ENCODE measurements at regions not wholly inside any gene's neighbourhood (a gene's known extent, or its start where the extent isn't known, plus 50 kb on each side); places are given as distances from the start of the nearest gene placed in this dataset.

DNA sequence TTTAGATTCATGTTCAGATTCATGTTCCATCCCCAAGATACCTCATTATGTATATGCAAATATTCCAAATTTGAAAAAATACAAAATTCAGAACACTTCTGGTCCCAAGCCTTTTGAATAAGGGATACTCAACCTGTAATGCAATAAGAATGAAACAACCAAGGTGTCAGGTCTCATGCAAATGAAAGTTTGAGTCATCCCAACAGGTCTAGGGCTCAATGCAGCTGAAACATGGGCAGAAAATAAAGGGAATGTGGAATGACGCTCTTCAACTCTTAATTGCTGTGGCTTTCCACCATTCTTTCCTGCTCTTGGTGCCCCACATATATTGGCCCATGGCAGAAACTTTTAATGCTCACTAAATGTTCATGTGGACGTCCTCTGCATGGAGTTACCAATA, 107.3 kb upstream of the DAPK1 start:
- Histone ChIP-seq H3K79me1 (ENCODE audit: low read length) (no peaks in the 10 kb centered on the region), H3K4me3 (ENCODE audit: low read depth, low read length) (no peak overlapping the region), H3K14ac (ENCODE audit: low read length) (no peak overlapping the region), H3K4me2 (ENCODE audit: low read length) (no peak overlapping the region), H2BK120ac (ENCODE audit: insufficient read depth, low read length, poor library complexity) (no peak overlapping the region), H3K27me3 (ENCODE audit: insufficient read depth, low read length) (no peaks in the 10 kb centered on the region), H4K8ac (ENCODE audit: low read depth, low read length) (no peak overlapping the region), H3K79me2 (ENCODE audit: control insufficient read depth, insufficient read depth, low read length, poor library complexity) (no peaks in the 10 kb centered on the region), H3K18ac (ENCODE audit: low read length) (no peak overlapping the region), H3K4me1 (ENCODE audit: control insufficient read depth in 1 of 2, insufficient read depth in 2 of 2, low read length in 2 of 2) (peaks cover 0 to 3% of the 10 kb centered on the region in 2 experiments), H3K9me3 (ENCODE audit: insufficient read depth, low read depth, low read length) (no peaks in the 10 kb centered on the region), H3K4ac (ENCODE audit: low read depth, low read length) (no peak overlapping the region), H2BK12ac (ENCODE audit: low read length) (no peak overlapping the region), H4K91ac (ENCODE audit: low read depth, low read length) (no peak overlapping the region), H3K27ac (ENCODE audit: low read depth, low read length) (no peak overlapping the region), H3K9ac (ENCODE audit: low read length) (no peak overlapping the region), H4K12ac (ENCODE audit: low read depth, low read length) (no peak overlapping the region), H2BK5ac (ENCODE audit: low read depth, low read length, poor library complexity) (no peak overlapping the region), H3K23ac (ENCODE audit: low read length) (no peak overlapping the region), H2AK5ac (ENCODE audit: low read length) (no peak overlapping the region), H3K36me3 (ENCODE audit: control insufficient read depth in 1 of 2, insufficient read depth in 2 of 2, low read length in 2 of 2) (no peaks in the 10 kb centered on the region), H2AFZ (ENCODE audit: insufficient read depth, low read length, poor library complexity) (no peak overlapping the region)
- peak; percentile 52 to 83 for DNase-seq
- no CpG with 5 or more reads among the region's 2 CpGs for WGBS (ENCODE audit: extremely low coverage, insufficient coverage, insufficient read length)

DNA sequence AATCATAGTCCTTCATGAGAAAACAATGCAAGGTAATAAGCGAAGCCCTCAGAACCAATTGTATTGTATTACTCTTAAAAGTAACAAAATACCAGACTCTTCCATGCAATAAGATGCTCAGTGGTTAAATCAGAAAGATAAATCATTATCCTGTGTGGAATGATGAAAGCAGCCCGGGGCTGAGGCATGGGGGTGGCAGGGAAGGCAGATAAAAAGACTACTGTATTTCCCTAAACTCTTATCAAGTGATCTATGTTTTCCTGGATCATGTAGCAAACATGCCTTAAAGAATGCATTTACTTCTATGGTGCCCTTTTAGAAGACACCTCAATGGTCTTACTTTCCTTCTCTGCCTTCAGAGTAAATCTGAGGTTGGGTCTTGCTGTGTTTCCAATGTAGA, 105.6 kb upstream of the DAPK1 start:
- Histone ChIP-seq H3K14ac (ENCODE audit: low read length) (no peak overlapping the region), H3K9me3 (ENCODE audit: insufficient read depth, low read depth, low read length) (no peaks in the 10 kb centered on the region), H4K8ac (ENCODE audit: low read depth, low read length) (no peak overlapping the region), H3K79me2 (ENCODE audit: control insufficient read depth, insufficient read depth, low read length, poor library complexity) (no peaks in the 10 kb centered on the region), H2AFZ (ENCODE audit: insufficient read depth, low read length, poor library complexity) (no peak overlapping the region), H3K27ac (ENCODE audit: low read depth, low read length) (no peak overlapping the region), H2BK5ac (ENCODE audit: low read depth, low read length, poor library complexity) (no peak overlapping the region), H3K79me1 (ENCODE audit: low read length) (no peaks in the 10 kb centered on the region), H3K27me3 (ENCODE audit: insufficient read depth, low read length) (no peaks in the 10 kb centered on the region), H4K91ac (ENCODE audit: low read depth, low read length) (no peak overlapping the region), H2AK5ac (ENCODE audit: low read length) (no peak overlapping the region), H4K12ac (ENCODE audit: low read depth, low read length) (no peak overlapping the region), H3K9ac (ENCODE audit: low read length) (no peak overlapping the region), H3K4ac (ENCODE audit: low read depth, low read length) (no peak overlapping the region), H2BK120ac (ENCODE audit: insufficient read depth, low read length, poor library complexity) (no peak overlapping the region), H3K4me1 (ENCODE audit: control insufficient read depth in 1 of 2, insufficient read depth in 2 of 2, low read length in 2 of 2) (peaks cover 0 to 3% of the 10 kb centered on the region in 2 experiments), H3K4me2 (ENCODE audit: low read length) (no peak overlapping the region), H2BK12ac (ENCODE audit: low read length) (no peak overlapping the region), H3K18ac (ENCODE audit: low read length) (no peak overlapping the region), H3K4me3 (ENCODE audit: low read depth, low read length) (no peak overlapping the region), H3K36me3 (ENCODE audit: control insufficient read depth in 1 of 2, insufficient read depth in 2 of 2, low read length in 2 of 2) (no peaks in the 10 kb centered on the region), H3K23ac (ENCODE audit: low read length) (no peak overlapping the region)
- peak; percentile 32 to 73 for DNase-seq
- WGBS (ENCODE audit: extremely low coverage, insufficient coverage, insufficient read length): no CpG with 5 or more reads among the region's 2 CpGs

DNA sequence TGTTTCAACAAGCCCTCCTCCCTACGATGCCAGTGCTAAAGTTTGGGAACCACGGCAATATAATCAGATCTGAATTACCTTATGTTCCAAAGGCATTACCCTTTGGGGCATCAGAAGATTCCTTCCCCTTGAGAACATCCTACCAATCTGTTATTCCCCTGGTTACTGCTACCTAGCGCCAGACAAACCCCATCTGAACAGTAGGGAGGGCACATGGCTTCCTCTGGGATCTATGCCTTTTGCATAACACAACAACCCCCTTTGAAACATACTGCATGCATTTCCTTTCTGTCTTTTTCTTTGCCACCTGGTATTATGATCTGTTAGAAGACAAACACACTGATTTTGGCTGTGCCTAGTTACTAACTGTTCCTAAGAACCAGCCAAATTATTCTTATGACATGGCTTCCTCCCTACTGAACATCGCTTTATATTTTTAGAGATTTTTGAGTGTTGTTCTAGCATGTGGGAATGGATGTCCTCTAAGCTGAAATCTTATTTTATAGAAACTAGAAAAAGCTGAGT, 103.9 kb upstream of the DAPK1 start:
- H3K4ac ChIP-seq (ENCODE audit: low read depth, low read length): no peak overlapping the region
- H3K23ac ChIP-seq (ENCODE audit: low read length): no peak overlapping the region
- no peak overlapping the region for H4K8ac ChIP-seq (ENCODE audit: low read depth, low read length)
- DNase-seq: no peak
- H3K4me1 ChIP-seq (ENCODE audit: control insufficient read depth in 1 of 2, insufficient read depth in 2 of 2, low read length in 2 of 2): no peaks in the 10 kb centered on the region
- H2BK12ac ChIP-seq (ENCODE audit: low read length): no peak overlapping the region
- no peaks in the 10 kb centered on the region for H3K79me2 ChIP-seq (ENCODE audit: control insufficient read depth, insufficient read depth, low read length, poor library complexity)
- no peak overlapping the region for H2AFZ ChIP-seq (ENCODE audit: insufficient read depth, low read length, poor library complexity)
- no CpG with 5 or more reads among the region's 4 CpGs for WGBS (ENCODE audit: extremely low coverage, insufficient coverage, insufficient read length)
- H3K27ac ChIP-seq (ENCODE audit: low read depth, low read length): no peak overlapping the region
- H3K27me3 ChIP-seq (ENCODE audit: insufficient read depth, low read length): no peaks in the 10 kb centered on the region
- H3K4me3 ChIP-seq (ENCODE audit: low read depth, low read length): no peak overlapping the region
- H3K9me3 ChIP-seq (ENCODE audit: insufficient read depth, low read depth, low read length): no peaks in the 10 kb centered on the region
- no peak overlapping the region for H2BK5ac ChIP-seq (ENCODE audit: low read depth, low read length, poor library complexity)
- H4K12ac ChIP-seq (ENCODE audit: low read depth, low read length): no peak overlapping the region
- H3K14ac ChIP-seq (ENCODE audit: low read length): no peak overlapping the region
- no peak overlapping the region for H3K9ac ChIP-seq (ENCODE audit: low read length)
- H3K18ac ChIP-seq (ENCODE audit: low read length): no peak overlapping the region
- no peak overlapping the region for H3K4me2 ChIP-seq (ENCODE audit: low read length)
- no peaks in the 10 kb centered on the region for H3K36me3 ChIP-seq (ENCODE audit: control insufficient read depth in 1 of 2, insufficient read depth in 2 of 2, low read length in 2 of 2)
- no peaks in the 10 kb centered on the region for H3K79me1 ChIP-seq (ENCODE audit: low read length)
- no peak overlapping the region for H2AK5ac ChIP-seq (ENCODE audit: low read length)
- H4K91ac ChIP-seq (ENCODE audit: low read depth, low read length): no peak overlapping the region
- no peak overlapping the region for H2BK120ac ChIP-seq (ENCODE audit: insufficient read depth, low read length, poor library complexity)

DNA sequence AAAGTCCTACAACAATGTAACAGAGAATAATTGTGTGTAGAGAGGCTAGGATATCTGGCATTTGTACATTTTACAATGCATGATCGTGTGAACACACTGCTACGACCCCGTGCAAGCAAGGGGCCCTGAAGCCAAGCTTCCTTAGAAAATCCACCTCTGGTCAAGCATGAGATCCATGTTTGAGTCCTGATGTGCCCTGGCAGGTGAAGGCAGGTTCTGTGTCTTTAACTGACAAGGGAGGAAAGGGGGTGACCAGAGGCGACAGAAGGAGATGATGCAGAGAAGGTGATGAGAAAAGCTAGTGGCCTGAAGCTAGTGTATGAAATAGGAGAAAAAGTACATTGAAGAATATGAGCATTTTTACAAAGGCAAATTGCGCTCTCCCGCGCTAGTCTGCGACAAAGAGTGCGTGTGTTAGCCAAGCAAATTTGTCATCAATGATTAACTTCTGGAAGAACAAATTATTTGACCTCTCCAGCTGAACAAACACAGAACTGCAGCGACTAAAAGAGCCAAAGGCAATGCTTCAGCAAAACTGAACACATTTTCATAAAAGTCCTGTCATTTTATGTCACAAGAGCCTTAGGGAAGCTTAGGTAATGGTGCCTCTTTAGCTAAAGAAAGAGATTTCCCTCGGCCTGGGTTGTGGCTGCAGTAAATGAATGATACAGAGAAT, 101.7 kb upstream of the DAPK1 start:
- Histone ChIP-seq H3K9ac (ENCODE audit: low read length) (no peak overlapping the region), H3K4me3 (ENCODE audit: low read depth, low read length) (no peak overlapping the region), H3K4ac (ENCODE audit: low read depth, low read length) (no peak overlapping the region), H2BK12ac (ENCODE audit: low read length) (no peak overlapping the region), H4K8ac (ENCODE audit: low read depth, low read length) (no peak overlapping the region), H3K79me2 (ENCODE audit: control insufficient read depth, insufficient read depth, low read length, poor library complexity) (no peaks in the 10 kb centered on the region), H4K91ac (ENCODE audit: low read depth, low read length) (no peak overlapping the region), H2AFZ (ENCODE audit: insufficient read depth, low read length, poor library complexity) (no peak overlapping the region), H2AK5ac (ENCODE audit: low read length) (no peak overlapping the region), H2BK5ac (ENCODE audit: low read depth, low read length, poor library complexity) (no peak overlapping the region), H3K4me2 (ENCODE audit: low read length) (no peak overlapping the region), H3K27ac (ENCODE audit: low read depth, low read length) (no peak overlapping the region), H3K79me1 (ENCODE audit: low read length) (no peaks in the 10 kb centered on the region), H3K18ac (ENCODE audit: low read length) (no peak overlapping the region), H2BK120ac (ENCODE audit: insufficient read depth, low read length, poor library complexity) (no peak overlapping the region), H3K23ac (ENCODE audit: low read length) (no peak overlapping the region), H3K9me3 (ENCODE audit: insufficient read depth, low read depth, low read length) (no peaks in the 10 kb centered on the region), H3K4me1 (ENCODE audit: control insufficient read depth in 1 of 2, insufficient read depth in 2 of 2, low read length in 2 of 2) (no peaks in the 10 kb centered on the region), H3K14ac (ENCODE audit: low read length) (no peak overlapping the region), H3K27me3 (ENCODE audit: insufficient read depth, low read length) (no peaks in the 10 kb centered on the region), H3K36me3 (ENCODE audit: control insufficient read depth in 1 of 2, insufficient read depth in 2 of 2, low read length in 2 of 2) (no peaks in the 10 kb centered on the region), H4K12ac (ENCODE audit: low read depth, low read length) (no peak overlapping the region)
- no peak for DNase-seq
- WGBS (ENCODE audit: extremely low coverage, insufficient coverage, insufficient read length): no CpG with 5 or more reads among the region's 11 CpGs
